GM12878 (cell line): ENCODE measurements at regions not wholly inside any gene's neighbourhood (a gene's known extent, or its start where the extent isn't known, plus 50 kb on each side); places are given as distances from the start of the nearest gene placed in this dataset.

Experiments used
- CBX3 ChIP-seq: fragments of 200-600 bp; sonication (generic); IDR thresholded peaks from 2 replicates; pipeline ENCODE4 v1.6.1; 2016; ENCODE audit warnings: low read depth, borderline replicate concordance
- CREB1 ChIP-seq: IDR thresholded peaks from 2 replicates; pipeline ENCODE4 v1.6.1; 2012; ENCODE audit warnings: low read depth, mild to moderate bottlenecking, inconsistent platforms
- CUX1 ChIP-seq: IDR thresholded peaks from 2 replicates; pipeline ENCODE4 v1.6.1; 2012; ENCODE audit warnings: improper control_type of control experiment, low read depth, low read length; ENCODE audit not compliant: insufficient replicate concordance
- FOS ChIP-seq: IDR thresholded peaks from 3 replicates; pipeline ENCODE4 v1.6.1; 2011; ENCODE audit warnings: borderline replicate concordance; ENCODE audit not compliant: insufficient read length; ENCODE audit errors: extremely low read depth
- MEF2B ChIP-seq: fragments of 450-650 bp; IDR thresholded peaks from 2 replicates; pipeline ENCODE4 v1.6.1; 2018; ENCODE audit warnings: mild to moderate bottlenecking, moderate library complexity; ENCODE audit not compliant: partially characterized antibody, poor library complexity, severe bottlenecking
- MTA3 ChIP-seq: IDR thresholded peaks from 2 replicates; pipeline ENCODE4 v1.6.1; 2012; ENCODE audit warnings: low read length, inconsistent platforms, borderline replicate concordance
- SKIL ChIP-seq: fragments of 450-650 bp; IDR thresholded peaks from 2 replicates; pipeline ENCODE4 v1.6.1; 2017; ENCODE audit warnings: mild to moderate bottlenecking, low read depth, inconsistent platforms; ENCODE audit not compliant: poor library complexity, severe bottlenecking
- SMAD1 ChIP-seq: fragments of 450-650 bp; IDR thresholded peaks from 2 replicates; pipeline ENCODE4 v1.6.1; 2018; ENCODE audit warnings: mild to moderate bottlenecking, low read depth; ENCODE audit not compliant: partially characterized antibody
- TAF1 ChIP-seq: IDR thresholded peaks from 2 replicates; pipeline ENCODE4 v1.6.1; 2011; ENCODE audit warnings: mild to moderate bottlenecking, low read depth, low read length, borderline replicate concordance
- ZNF207 ChIP-seq: fragments of 450-650 bp; IDR thresholded peaks from 2 replicates; pipeline ENCODE4 v1.6.1; 2014; ENCODE audit warnings: antibody characterized with exemption, mild to moderate bottlenecking, borderline replicate concordance

DNA sequence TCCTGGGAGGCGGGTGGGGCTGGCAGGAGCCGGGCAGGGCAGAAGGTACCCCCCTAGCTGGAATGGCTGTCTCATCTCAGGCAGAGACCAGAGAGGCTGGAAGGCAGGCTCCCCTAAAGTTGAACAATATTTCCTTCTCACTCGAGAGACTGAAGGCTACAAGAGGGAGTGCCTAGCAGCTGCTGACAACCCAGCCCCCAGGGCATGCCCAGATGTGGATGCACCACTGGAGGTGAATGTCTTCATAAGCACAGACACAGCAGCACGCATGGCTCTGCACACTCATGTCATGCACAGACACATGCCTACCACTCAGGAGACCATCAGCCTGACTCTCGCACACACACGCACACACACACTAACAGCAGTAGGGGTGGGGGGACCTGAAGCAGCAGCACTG, 179.0 kb downstream of the CCT6B start (continued):
- TF ChIP-seq SKIL (no peak), FOS (no peak), CBX3 (no peak), ZNF207 (no peak), CUX1 (no peak), MEF2B (no peak), CREB1 (no peak), MTA3 (no peak), SMAD1 (no peak), TAF1 (no peak)
